ENCODE measurements at regions not wholly inside any gene's neighbourhood (a gene's known extent, or its start where the extent isn't known, plus 50 kb on each side); places are given as distances from the start of the nearest gene placed in this dataset.

DNA sequence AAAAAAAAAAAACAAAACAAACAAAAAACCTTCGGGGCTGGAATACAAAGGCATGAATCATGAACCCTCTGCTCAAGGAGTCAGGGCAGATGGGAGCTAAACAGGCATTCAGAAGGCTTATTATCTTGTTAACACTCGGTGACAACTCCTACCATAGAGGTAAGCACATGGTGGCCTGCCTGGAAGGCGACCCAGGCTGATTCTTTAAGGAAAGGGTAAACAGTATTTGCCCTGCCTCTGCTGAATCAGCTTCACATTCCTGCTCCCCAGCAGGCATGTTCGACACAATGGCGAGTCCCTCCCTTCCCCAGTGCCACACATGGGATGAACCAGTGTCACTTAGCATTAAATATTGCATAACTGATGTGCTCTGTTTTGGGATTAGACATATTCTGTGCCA, 191.9 kb downstream of the ARL4C start:
- H3K4me3 Mint-ChIP-seq = no peak overlapping the region
- H3K27ac Mint-ChIP-seq = no peak overlapping the region
- H3K27me3 Mint-ChIP-seq (ENCODE audit: low read depth, poor library complexity) = peaks cover 5% of the 10 kb centered on the region
- TF ChIP-seq, protein P1, sequence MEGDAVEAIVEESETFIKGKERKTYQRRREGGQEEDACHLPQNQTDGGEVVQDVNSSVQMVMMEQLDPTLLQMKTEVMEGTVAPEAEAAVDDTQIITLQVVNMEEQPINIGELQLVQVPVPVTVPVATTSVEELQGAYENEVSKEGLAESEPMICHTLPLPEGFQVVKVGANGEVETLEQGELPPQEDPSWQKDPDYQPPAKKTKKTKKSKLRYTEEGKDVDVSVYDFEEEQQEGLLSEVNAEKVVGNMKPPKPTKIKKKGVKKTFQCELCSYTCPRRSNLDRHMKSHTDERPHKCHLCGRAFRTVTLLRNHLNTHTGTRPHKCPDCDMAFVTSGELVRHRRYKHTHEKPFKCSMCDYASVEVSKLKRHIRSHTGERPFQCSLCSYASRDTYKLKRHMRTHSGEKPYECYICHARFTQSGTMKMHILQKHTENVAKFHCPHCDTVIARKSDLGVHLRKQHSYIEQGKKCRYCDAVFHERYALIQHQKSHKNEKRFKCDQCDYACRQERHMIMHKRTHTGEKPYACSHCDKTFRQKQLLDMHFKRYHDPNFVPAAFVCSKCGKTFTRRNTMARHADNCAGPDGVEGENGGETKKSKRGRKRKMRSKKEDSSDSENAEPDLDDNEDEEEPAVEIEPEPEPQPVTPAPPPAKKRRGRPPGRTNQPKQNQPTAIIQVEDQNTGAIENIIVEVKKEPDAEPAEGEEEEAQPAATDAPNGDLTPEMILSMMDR (IDR thresholded peaks at IDR 0.05) = no peak
- peaks cover 3% of the 10 kb centered on the region for H3K9me3 Mint-ChIP-seq
- no peaks in the 10 kb centered on the region for H3K36me3 Mint-ChIP-seq (ENCODE audit: low read depth)
- no peak for DNase-seq
- H3K4me1 Mint-ChIP-seq = peaks cover 70% of the 10 kb centered on the region

DNA sequence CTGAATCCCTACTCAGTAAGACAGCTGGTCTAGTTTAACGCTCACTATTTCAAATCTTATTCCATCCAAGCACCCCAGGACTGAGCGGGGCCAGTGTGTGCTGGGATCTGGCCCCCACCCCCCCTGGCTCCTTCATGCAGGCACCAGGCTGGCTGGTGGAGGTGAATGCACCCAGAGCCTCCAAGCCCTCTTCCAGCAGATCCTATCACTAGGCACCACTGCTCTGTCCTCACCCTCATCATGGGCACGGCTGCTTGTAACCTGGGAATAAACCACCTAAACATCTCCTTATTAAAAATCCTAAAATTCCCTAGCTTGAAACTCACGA, 194.3 kb downstream of the ARL4C start:
- H3K36me3 Mint-ChIP-seq (ENCODE audit: low read depth) = no peaks in the 10 kb centered on the region
- no peak for DNase-seq
- no peak overlapping the region for H3K4me3 Mint-ChIP-seq
- H3K4me1 Mint-ChIP-seq = peaks cover 63% of the 10 kb centered on the region
- TF ChIP-seq, protein P1 (IDR thresholded peaks at IDR 0.05) = no peak
- peak overlapping the region; percentile 49 for H3K27ac Mint-ChIP-seq
- peaks cover 3% of the 10 kb centered on the region for H3K27me3 Mint-ChIP-seq (ENCODE audit: low read depth, poor library complexity)
- H3K9me3 Mint-ChIP-seq = peaks cover 3% of the 10 kb centered on the region

DNA sequence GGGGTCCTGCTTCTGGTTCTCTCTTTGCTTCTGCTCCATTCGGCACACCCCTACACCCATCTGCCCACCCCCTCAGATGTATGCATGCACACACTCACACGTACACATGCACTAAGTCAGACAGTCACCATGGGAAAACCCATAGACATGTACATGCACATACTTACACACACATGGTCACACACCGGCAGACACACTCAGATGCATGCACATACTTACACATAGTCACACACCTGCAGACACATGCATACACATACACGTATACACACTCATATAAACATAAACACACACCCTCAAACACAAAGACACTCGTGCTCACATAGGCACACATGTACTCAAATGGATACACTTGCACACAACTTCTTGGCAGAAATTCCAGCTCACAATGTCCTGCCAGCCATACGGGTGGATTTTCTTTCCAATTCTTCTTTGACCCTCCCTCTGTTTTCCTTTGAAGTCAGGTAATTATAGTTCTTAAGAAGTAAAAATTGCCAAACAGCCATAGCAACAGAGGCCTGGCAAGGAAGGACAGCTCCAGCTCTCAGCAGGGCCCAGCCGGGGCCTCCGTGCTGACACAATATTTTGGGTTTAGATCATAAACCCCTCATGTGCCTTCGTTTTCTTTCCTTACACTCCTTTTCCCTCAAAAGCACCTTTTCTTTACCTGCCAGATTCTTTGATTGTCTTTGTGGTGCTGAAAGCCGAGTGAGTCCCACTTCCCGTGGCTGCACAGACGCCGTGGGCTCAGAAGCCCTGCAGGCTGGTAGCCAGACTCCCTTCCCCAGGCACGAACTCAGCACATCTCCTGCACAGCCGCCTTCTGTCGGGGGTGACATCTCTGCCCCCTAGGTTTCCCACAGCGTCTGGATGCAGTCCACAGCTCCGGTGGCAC, 195.7 kb downstream of the ARL4C start:
- Mint-ChIP-seq H3K4me1 (peaks cover 71% of the 10 kb centered on the region), H3K27me3 (ENCODE audit: low read depth, poor library complexity) (no peaks in the 10 kb centered on the region), H3K27ac (peak overlapping the region; percentile 5), H3K4me3 (no peak overlapping the region), H3K9me3 (no peaks in the 10 kb centered on the region), H3K36me3 (ENCODE audit: low read depth) (no peaks in the 10 kb centered on the region)
- TF ChIP-seq, protein P1 (IDR thresholded peaks at IDR 0.05) = no peak
- no peak for DNase-seq

DNA sequence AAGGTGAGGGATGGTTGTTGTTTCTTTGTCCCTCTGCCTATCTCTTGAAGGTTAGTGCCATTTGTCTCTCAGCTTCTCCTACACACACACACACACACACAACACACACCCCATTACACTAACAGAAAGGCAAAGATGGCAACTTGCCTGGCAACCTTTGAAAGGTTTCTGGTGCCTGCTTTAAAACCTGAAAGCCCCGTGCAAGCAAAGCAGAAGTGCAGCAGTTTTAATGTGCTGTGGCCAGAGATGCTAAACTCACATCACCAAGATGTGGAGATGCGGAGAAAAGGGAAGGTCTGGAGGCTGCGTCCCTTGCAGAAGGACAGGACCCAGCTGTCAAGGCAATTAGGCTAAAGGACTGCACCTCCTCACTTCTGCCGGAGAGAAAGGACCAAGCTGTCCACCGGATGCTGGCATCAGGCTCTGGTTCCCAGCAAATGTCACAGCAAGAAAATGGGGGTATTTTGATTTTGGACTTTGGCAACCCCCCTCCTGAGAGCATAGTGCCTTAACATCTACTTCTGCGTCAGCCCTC, 196.4 kb downstream of the ARL4C start:
- Mint-ChIP-seq H3K4me3 (no peak overlapping the region), H3K4me1 (peaks cover 66% of the 10 kb centered on the region), H3K36me3 (ENCODE audit: low read depth) (no peaks in the 10 kb centered on the region), H3K27ac (no peak overlapping the region), H3K27me3 (ENCODE audit: low read depth, poor library complexity) (peaks cover 3% of the 10 kb centered on the region), H3K9me3 (no peaks in the 10 kb centered on the region)
- TF ChIP-seq, protein P1 (IDR thresholded peaks at IDR 0.05) = no peak
- DNase-seq = no peak

DNA sequence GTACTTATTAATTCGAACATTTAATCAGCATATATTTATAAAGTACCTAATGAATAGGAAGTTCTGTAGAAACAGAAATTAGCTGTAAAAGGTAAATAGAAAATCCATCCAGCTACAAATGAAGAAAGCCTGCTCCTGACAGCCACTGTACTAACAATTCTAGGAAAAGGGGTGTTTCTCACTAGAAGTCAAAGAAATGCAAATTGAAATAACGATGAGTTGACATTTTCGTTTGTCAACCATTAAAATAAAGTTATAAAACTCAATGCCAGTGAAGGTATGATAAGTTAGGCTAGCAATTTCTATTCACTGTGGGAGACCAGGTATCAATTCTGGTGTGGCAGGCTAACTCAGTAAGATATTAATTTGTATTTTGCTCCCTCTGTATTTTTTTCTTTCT, 198.0 kb downstream of the ARL4C start:
- Mint-ChIP-seq H3K4me3 (no peak overlapping the region), H3K27me3 (ENCODE audit: low read depth, poor library complexity) (peaks cover 3% of the 10 kb centered on the region), H3K9me3 (peaks cover 3% of the 10 kb centered on the region), H3K4me1 (peaks cover 56% of the 10 kb centered on the region), H3K27ac (no peak overlapping the region), H3K36me3 (ENCODE audit: low read depth) (no peaks in the 10 kb centered on the region)
- no peak for DNase-seq
- TF ChIP-seq, protein P1 (IDR thresholded peaks at IDR 0.05) = no peak

DNA sequence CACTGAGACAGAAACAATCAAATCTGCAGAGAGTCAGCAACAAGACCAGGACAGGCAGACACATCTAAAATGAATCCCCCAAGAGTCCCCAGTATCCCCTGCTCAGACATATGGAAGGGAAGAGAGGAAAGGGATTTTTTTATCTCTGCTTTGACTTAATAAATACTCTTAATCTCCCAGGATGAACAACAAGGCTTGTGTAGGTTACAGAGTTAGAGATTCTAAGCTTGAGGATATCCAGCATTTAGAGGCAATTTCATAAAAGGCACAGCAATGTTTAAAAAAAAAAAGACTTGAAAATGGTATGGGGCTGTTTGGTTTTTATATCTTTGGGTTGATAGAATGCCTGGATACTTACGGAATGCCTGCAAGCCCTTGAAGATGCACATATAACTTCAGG, 199.9 kb downstream of the ARL4C start:
- Mint-ChIP-seq H3K36me3 (ENCODE audit: low read depth) (no peaks in the 10 kb centered on the region), H3K4me3 (no peak overlapping the region), H3K4me1 (peaks cover 54% of the 10 kb centered on the region), H3K27me3 (ENCODE audit: low read depth, poor library complexity) (peaks cover 3% of the 10 kb centered on the region), H3K9me3 (peaks cover 12% of the 10 kb centered on the region), H3K27ac (no peak overlapping the region)
- no peak for DNase-seq
- TF ChIP-seq, protein P1 (IDR thresholded peaks at IDR 0.05) = no peak

All from nephron progenitor cell (in vitro differentiated cells).